HG03103 (cell line): ENCODE measurements at regions not wholly inside any gene's neighbourhood (a gene's known extent, or its start where the extent isn't known, plus 50 kb on each side); places are given as distances from the start of the nearest gene placed in this dataset.
"Not testable (repeated sequence)": the region's sequence is repeated elsewhere in the genome, so short reads cannot be mapped to it uniquely, and the experiment has no call there.

Experiments used
- ATAC-seq: cut with Tn5 transposase; IDR thresholded peaks from one replicate; pipeline ENCODE4 v1.9.1; 2021; ENCODE audit warnings: low read depth; ENCODE audit not compliant: unreplicated experiment

DNA sequence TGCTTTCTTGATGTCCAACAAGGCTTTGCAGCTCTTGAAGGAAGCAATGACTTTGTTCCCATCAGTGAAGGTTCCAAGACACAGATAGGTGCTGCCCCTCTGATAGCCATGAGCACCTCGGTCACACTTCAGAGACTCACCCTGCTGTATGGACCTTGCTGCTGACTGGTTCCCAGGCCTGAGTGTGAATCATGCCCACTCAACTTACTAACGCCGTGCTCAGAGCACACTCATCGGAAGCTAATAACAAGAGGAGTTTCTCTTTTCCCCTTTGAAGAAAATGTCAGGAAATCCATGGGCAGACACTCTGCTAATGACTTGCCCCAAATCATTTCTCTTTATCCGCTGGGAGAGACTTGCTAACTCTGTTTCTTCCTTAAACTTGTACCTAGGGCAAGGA, 83.8 kb upstream of the ARL4C start:
- ATAC-seq = no peak

- ATAC-seq = no peak
Observed at GRCh38 chr2:234579231-234579962, 82.5 kb upstream of the ARL4C start.

DNA sequence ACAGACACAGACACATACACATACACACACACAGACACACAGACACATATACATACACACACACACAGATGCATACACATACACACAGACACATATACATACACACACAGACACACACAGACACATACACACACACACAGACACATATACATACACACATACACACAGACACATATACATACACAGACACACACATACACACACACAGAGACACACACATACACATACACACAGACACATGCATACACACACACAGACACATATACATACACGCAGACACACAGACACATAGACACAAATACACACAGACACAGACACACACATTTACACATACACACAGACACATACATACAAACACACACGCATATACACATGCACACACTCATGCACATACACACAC, 81.5 kb upstream of the ARL4C start:
- ATAC-seq = no peak

- ATAC-seq = no peak
Observed at GRCh38 chr2:234577191-234577590, 80.3 kb upstream of the ARL4C start.

DNA sequence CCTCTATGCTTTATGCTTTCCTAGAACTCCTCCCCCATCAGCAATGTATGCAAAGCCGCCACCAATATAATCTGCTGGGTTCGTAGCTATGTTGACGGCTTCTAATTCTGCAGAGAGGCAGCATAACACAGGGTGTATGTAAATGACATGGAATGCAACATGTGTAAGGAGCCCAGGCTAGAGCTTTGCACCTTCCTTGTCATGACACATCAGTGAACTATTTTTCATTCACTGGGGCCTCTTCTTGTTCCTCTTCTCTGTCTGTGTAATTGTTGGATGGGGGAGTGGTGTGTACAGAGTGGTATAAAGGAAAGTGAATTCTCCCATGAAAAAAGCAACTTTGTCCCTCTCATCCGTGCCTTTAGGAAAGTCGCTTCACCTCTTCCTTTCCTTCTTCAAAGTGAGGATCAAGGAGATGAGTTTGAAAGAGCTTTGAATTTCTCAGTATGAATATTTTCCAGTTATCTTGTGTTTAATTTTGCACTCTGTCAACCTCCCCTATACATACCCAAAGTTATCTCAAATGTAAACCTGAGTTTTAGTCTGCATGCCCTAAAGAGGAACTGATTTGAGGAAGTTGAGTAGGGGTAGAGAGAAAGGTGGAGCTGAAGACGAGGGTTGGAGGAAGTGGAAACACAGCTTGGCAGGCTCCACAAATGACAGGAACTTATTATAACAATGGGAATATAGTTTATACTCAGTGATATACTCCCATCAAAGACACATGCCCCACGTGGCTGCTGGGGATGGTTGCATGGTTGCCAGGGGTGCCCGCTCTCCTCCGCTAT, 74.9 kb upstream of the ARL4C start:
- ATAC-seq = no peak

GRCh38 chr2:234570476-234570875, 73.6 kb upstream of the ARL4C start:
- no peak for ATAC-seq

- no peak for ATAC-seq
Observed at GRCh38 chr2:234569776-234570430, 73.0 kb upstream of the ARL4C start.

GRCh38 chr2:234566622-234567021, 69.7 kb upstream of the ARL4C start:
- ATAC-seq = no peak

- ATAC-seq = no peak
Observed at GRCh38 chr2:234565842-234566619, 69.2 kb upstream of the ARL4C start.

DNA sequence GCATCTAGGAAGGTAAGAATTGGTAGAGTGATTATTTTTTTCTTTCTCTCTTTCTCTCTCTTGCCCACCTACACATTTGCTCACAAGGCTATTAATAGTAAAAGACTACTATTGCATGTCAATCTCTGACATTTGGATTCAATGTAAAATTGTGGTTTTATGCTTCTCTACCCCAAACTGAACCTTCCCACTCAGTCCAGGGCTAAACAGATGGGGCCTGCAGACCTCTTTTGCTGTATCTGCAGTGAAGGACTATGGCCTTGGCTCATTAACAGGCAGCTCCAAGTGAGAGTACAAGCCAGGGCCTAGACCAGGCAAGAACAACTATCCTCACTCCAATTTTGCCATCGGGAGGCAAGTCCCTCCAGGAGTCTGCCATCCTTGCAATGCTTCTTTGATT, 68.3 kb upstream of the ARL4C start:
- ATAC-seq = no peak

GRCh38 chr2:234564699-234565098, 67.8 kb upstream of the ARL4C start:
- no peak for ATAC-seq

GRCh38 chr2:234559609-234560008, 62.7 kb upstream of the ARL4C start:
- ATAC-seq = no peak

- no peak for ATAC-seq
Observed at GRCh38 chr2:234558642-234559041, 61.8 kb upstream of the ARL4C start.

DNA sequence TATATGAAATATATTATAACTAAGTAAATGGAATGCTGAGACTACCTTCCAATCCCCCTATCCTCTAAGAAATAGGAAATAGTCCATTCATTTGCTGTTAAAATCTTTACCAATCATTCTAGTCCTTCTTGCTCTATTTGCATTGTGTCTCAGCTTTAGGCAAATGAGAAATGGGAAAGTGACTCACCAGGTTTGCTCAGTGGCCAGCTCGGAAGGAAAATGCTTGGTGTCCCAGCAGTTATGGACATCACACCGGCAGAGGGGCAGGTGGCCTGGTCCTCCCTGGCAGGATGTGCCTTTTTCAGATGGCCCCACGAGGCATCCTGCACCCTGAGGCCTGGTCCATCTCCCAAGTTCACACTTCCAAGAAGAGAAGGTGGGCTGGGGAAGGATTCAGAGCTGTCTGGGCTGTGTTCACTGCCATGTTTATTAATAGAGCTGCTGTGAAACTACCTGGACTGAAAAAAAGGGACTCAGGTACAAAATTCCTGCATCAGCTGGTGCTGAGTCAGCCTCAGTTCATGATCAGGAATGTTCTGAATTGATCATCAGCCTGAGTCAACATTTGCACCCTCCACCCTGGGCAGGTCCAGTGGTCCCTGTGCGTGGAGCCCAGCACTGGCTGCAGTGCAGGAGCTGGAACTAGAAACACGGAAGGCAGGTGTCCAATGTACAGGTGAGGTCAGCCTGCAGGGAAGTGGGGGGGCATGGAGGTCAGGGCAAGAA, 60.1 kb upstream of the ARL4C start:
- ATAC-seq = no peak

GRCh38 chr2:234555616-234556249, 58.9 kb upstream of the ARL4C start:
- ATAC-seq = no peak

GRCh38 chr2:234555161-234555560, 58.3 kb upstream of the ARL4C start:
- no peak for ATAC-seq

GRCh38 chr2:234553223-234553622, 56.3 kb upstream of the ARL4C start:
- not testable (repeated sequence) for ATAC-seq

DNA sequence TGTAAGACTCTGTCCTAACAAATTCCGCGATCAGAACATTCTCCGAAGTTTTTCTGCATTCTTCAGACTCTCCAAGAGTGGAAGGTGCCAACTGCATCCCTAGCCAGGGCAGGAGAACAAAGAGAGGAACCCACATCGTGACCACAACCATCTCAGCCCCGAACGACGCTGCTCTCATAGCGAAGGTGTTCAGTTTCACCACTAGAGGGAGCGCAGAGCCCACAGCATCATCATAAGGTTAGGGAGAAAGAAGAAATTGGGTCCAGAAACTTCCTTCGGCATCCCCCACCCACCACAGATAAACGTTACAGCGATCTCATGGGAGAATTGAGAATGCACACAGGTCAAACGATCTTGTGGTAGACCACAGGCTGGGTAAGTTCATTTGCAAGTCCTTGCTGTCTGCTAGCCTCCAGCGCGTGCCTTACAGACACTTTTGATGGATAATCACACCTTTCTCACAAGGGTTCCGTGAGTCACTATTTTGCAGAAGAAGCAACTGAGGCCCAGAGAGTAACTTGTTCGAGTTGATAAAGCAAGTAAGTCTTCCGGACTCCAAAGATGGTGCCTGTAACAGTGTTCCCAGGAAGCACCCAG, 53.7 kb upstream of the ARL4C start:
- peak; percentile 65 for ATAC-seq

DNA sequence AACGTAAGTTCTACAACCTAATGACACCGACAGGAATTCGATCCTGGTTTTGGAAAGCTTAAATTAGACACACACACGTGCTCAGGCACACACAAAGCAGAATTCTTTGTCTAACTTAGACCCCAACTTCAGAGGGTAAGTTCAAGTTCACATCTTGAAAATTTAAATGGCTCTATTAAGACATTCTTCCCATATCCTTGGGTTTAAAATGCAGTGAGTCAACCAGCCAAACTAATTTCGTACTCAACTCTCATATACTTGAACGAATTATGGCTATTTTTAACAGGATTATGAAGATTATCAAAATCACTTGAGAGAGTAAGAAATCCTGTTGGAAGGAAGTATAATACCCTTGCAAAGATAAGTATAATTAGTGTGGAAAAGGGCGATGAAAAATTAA, 53.2 kb upstream of the ARL4C start:
- ATAC-seq = no peak
